ENCODE measurements at regions not wholly inside any gene's neighbourhood (a gene's known extent, or its start where the extent isn't known, plus 50 kb on each side); places are given as distances from the start of the nearest gene placed in this dataset.
"Not testable (repeated sequence)": the region's sequence is repeated elsewhere in the genome, so short reads cannot be mapped to it uniquely, and the experiment has no call there.

GRCh38 chr4:158313566-158313965, 103.3 kb downstream of the TMEM144 start:
- no peak for DNase-seq

GRCh38 chr4:158314756-158315487, 104.6 kb downstream of the TMEM144 start:
- no peak for DNase-seq

- no peak for DNase-seq
Observed at GRCh38 chr4:158315706-158316105, 105.4 kb downstream of the TMEM144 start.

GRCh38 chr4:158316264-158316663, 106.0 kb downstream of the TMEM144 start:
- DNase-seq, result no peak

GRCh38 chr4:158319880-158320279, 109.6 kb downstream of the TMEM144 start:
- DNase-seq, result no peak

- no peak for DNase-seq
Observed at GRCh38 chr4:158322109-158322508, 111.8 kb downstream of the TMEM144 start.

- no peak for DNase-seq
Observed at GRCh38 chr4:158327525-158327924, 117.2 kb downstream of the TMEM144 start.

- DNase-seq, result no peak
Observed at GRCh38 chr4:158331863-158332262, 121.6 kb downstream of the TMEM144 start.

- DNase-seq, result no peak
Observed at GRCh38 chr4:158333820-158334219, 123.5 kb downstream of the TMEM144 start.

- no peak for DNase-seq
Observed at GRCh38 chr4:158341896-158342295, 131.6 kb downstream of the TMEM144 start.

GRCh38 chr4:158346576-158346975, 136.3 kb downstream of the TMEM144 start:
- no peak for DNase-seq

GRCh38 chr4:158347556-158347955, 137.3 kb downstream of the TMEM144 start:
- no peak for DNase-seq

- DNase-seq, result no peak
Observed at GRCh38 chr4:158350161-158350560, 139.9 kb downstream of the TMEM144 start.

- peak in 2 of 56 donors; percentile 6 to 12 for DNase-seq
Observed at GRCh38 chr4:158353541-158354304, 143.4 kb downstream of the TMEM144 start.

- peak in 1 of 56 donors; percentile 11 for DNase-seq
Observed at GRCh38 chr4:158356301-158356700, 146.0 kb downstream of the TMEM144 start.

GRCh38 chr4:158367932-158368441, 153.7 kb upstream of the RXFP1 start:
- not testable (repeated sequence) for DNase-seq

- no peak for DNase-seq
Observed at GRCh38 chr4:158371158-158371557, 150.5 kb upstream of the RXFP1 start.

- no peak for DNase-seq
Observed at GRCh38 chr4:158374318-158374717, 147.4 kb upstream of the RXFP1 start.

- no peak for DNase-seq
Observed at GRCh38 chr4:158376106-158376840, 145.4 kb upstream of the RXFP1 start.

- no peak for DNase-seq
Observed at GRCh38 chr4:158384414-158384813, 137.3 kb upstream of the RXFP1 start.

- no peak for DNase-seq
Observed at GRCh38 chr4:158395343-158395742, 126.3 kb upstream of the RXFP1 start.

GRCh38 chr4:158395889-158396288, 125.8 kb upstream of the RXFP1 start:
- DNase-seq, result no peak
